Karpas-422 (cell line): ENCODE measurements at regions not wholly inside any gene's neighbourhood (a gene's known extent, or its start where the extent isn't known, plus 50 kb on each side); places are given as distances from the start of the nearest gene placed in this dataset.

Experiments used
- DNase-seq: peaks from one replicate; pipeline ENCODE4 v3.0.0-alpha.2; 2015
- H2AFZ ChIP-seq: fragments of 200-600 bp; sonication (generic); 2 replicates; pipeline ENCODE4 v1.6.1; 2014; ENCODE audit warnings: antibody characterized with exemption, low read length, mixed read lengths
- H3K27ac ChIP-seq: fragments of 200-600 bp; sonication (generic); 2 replicates; pipeline ENCODE4 v1.5.1; 2014; ENCODE audit warnings: mild to moderate bottlenecking, low read length, moderate library complexity
- H3K27me3 ChIP-seq: fragments of 200-600 bp; sonication (generic); 2 replicates; pipeline ENCODE4 v1.6.1; 2014; ENCODE audit warnings: low read length, mixed read lengths
- H3K36me3 ChIP-seq: fragments of 200-600 bp; sonication (generic); 2 replicates; pipeline ENCODE4 v1.6.1; 2014; ENCODE audit warnings: low read length, mixed read lengths; ENCODE audit not compliant: insufficient read depth
- H3K4me1 ChIP-seq: fragments of 200-600 bp; sonication (generic); 2 replicates; pipeline ENCODE4 v1.6.1; 2014; ENCODE audit warnings: mild to moderate bottlenecking, low read length, mixed read lengths
- H3K4me2 ChIP-seq: fragments of 200-600 bp; sonication (generic); 2 replicates; pipeline ENCODE4 v1.6.1; 2014; ENCODE audit warnings: low read length, low read depth, mild to moderate bottlenecking; ENCODE audit not compliant: poor library complexity, severe bottlenecking
- H3K4me3 ChIP-seq: fragments of 200-600 bp; sonication (generic); 2 replicates; pipeline ENCODE4 v1.5.1; 2014; ENCODE audit warnings: mild to moderate bottlenecking, antibody characterized with exemption, low read length, mixed read lengths
- H3K79me2 ChIP-seq: fragments of 200-600 bp; sonication (generic); 2 replicates; pipeline ENCODE4 v1.6.1; 2014; ENCODE audit warnings: mild to moderate bottlenecking, low read length, mixed read lengths
- H3K9ac ChIP-seq: fragments of 200-600 bp; sonication (generic); 2 replicates; pipeline ENCODE4 v1.6.0; 2014; ENCODE audit warnings: low read length
- H3K9me2 ChIP-seq: fragments of 200-600 bp; sonication (generic), shearing (Covaris generic); replicated peaks from 2 replicates; pipeline ENCODE4 v1.6.0; 2014; ENCODE audit warnings: mild to moderate bottlenecking, low read length, moderate library complexity; ENCODE audit not compliant: insufficient read depth
- H3K9me3 ChIP-seq: fragments of 300-700, 200-600 bp; sonication (generic); 2 replicates; pipeline ENCODE4 v1.6.1; 2014; ENCODE audit warnings: low read length, mixed read lengths
- H4K20me1 ChIP-seq: fragments of 200-600 bp; sonication (generic); 2 replicates; pipeline ENCODE4 v1.6.1; 2014; ENCODE audit warnings: mild to moderate bottlenecking, antibody characterized with exemption, low read length, low read depth; ENCODE audit not compliant: insufficient read depth

DNA sequence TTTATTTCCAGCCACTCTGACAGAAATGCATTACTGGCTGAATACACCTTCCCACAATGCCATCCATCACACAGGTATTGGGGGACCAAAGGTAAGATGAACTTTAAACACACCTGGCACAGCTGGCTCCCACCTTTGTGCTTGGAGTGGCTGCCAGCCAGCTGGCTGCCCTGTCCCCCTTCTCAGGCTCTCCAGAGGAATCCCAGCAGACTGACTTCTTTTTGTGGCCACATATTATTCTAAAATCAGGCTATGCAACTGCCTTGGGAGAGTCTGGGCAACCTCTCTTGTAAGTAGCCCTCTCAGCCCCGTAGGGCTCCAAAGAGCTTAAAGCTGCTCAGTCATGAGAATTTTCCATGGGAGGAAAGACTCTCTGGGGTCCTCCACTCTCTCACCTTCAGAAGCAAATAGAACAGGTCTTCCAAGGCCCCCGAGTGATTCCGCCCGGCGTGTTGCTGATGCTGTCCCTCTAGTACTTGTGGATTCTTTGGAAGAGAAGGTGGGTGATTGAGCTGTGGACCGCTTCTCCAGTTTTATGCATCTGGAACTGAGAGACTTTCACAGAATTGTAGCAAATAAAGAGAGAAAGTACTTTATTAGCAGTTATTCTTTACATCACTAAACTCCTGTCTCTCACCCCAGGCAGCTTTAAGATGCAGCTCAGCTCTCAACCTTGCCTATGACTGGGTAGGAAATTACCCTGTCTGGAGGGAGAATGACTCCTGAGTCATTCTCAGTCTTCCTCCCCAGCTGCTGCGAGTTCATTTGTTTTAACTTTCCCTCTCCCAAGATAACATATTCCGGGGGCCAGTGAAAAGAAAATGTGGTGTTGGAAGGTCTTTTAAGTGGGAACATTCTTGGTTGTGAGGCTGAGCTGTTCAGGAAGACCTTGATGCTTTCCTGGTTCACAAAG, 159.4 kb upstream of the PITX1 start:
- Histone ChIP-seq H3K4me1 (peaks cover 41% of the 10 kb centered on the region), H3K79me2 (no peaks in the 10 kb centered on the region), H4K20me1 (no peaks in the 10 kb centered on the region), H3K9me3 (no peaks in the 10 kb centered on the region), H3K4me3 (no peak overlapping the region), H3K36me3 (no peaks in the 10 kb centered on the region), H3K9ac (no peak overlapping the region), H3K4me2 (no peak overlapping the region), H2AFZ (no peak overlapping the region), H3K27me3 (no peaks in the 10 kb centered on the region), H3K27ac (no peak overlapping the region), H3K9me2 (no peaks in the 10 kb centered on the region)
- DNase-seq = no peak

DNA sequence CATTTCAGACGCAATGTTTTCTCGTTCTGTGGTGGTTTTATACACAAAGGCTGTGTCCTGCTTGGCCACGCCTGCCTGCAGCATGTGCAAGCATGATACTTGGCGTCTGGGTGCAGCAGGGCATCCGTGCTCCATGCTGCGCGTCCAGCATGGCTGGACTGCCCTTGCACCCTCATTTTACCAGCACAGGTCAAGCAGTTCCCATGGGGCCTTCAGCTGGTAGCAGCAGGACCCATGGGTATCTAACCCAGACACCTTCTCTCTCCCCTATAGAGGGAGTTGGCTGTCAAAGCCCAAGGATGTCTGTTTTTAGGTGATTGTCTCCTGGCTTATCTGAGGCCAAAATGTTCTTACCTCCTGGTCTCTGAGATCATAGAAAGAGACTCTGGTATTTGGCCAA, 158.3 kb upstream of the PITX1 start:
- Histone ChIP-seq H4K20me1 (no peaks in the 10 kb centered on the region), H3K9ac (no peak overlapping the region), H3K36me3 (no peaks in the 10 kb centered on the region), H3K27me3 (no peaks in the 10 kb centered on the region), H3K9me3 (no peaks in the 10 kb centered on the region), H3K9me2 (no peaks in the 10 kb centered on the region), H3K4me2 (no peak overlapping the region), H3K4me3 (no peak overlapping the region), H3K27ac (no peak overlapping the region), H3K79me2 (no peaks in the 10 kb centered on the region), H2AFZ (no peak overlapping the region), H3K4me1 (peaks cover 52% of the 10 kb centered on the region)
- no peak for DNase-seq

DNA sequence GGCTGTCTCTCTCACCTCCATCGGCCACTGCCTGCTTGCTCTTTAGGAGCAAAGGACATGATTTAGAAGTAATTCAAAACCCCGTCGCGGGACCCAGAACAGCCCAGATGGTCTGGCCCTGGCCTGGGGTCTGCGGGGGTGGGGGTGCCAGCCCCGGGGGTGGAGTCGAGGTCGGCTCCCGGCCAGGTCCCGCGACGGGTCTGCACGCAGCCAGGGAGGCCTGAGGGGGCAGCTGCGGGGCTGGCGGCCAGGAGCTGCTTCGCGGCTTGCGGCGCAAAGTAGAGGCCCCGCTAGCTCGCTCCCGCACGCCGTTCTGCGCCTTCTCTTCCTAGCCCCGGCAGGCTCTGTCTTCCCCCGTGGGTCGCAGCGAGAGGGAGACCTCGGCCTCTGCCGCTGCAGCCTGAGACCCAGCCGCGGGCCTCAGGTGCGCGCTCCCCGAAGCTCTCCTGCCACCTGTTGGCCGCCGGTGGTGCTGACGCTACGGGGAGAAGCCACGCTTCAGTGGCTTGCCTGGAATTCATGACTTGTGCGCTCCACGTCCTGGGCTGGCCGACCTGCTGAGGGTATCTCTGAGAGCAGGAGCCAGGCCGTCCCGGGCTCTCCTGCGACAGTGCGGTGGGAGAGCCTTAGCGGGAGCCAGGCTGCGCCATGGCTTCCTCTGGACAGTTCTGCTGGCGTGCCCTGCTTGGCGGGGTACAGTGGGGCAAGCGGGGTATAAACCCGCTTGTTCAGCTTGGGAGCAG, 157.2 kb upstream of the PITX1 start:
- Histone ChIP-seq H3K9ac (peak overlapping the region; percentile 58), H2AFZ (peak overlapping the region; percentile 63; the same call in 1 of the 2 replicates), H4K20me1 (no peaks in the 10 kb centered on the region), H3K79me2 (0 out of 2 replicates have a peak, but pooled peaks cover 2% of the 10 kb centered on the region), H3K27ac (peak overlapping the region; percentile 95; the same call in 1 of the 2 replicates), H3K36me3 (no peaks in the 10 kb centered on the region), H3K4me3 (peak overlapping the region; percentile 55; the same call in 1 of the 2 replicates), H3K9me2 (no peaks in the 10 kb centered on the region), H3K4me2 (peak overlapping the region; percentile 68), H3K27me3 (no peaks in the 10 kb centered on the region), H3K4me1 (peaks cover 63% of the 10 kb centered on the region), H3K9me3 (no peaks in the 10 kb centered on the region)
- peak; percentile 90 for DNase-seq

DNA sequence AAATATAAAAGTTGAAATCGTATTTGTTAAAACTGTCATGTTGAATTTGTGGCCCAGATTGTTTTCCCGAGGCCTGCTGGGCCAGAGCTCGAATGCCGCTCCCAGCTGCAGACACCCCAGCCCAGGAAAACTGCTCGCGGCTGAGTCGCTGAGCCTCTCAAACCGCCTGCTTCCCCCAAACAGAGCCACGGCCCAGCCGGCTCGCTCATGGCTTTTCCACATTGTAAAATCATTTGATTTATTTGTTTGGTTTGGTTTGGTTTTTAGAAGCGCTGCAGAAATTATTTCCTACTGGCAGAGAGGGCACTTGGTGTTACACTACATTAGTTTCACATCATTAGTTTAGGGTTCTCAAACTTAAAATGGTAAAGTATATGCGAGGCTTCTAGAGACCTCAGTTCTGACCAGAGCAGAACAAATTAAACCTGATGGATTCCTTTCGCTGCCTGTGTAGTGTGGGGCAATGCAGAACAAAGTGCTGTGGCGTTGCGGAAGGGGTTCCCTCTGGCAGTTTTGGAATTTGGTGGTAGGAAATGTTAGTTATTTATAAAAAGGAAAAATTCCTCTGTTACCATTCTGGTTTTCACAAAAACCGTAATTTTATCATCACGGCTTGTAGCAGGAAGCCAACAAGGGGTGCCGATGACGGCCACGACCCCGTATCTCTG, 156.5 kb upstream of the PITX1 start:
- no peaks in the 10 kb centered on the region for H3K9me3 ChIP-seq
- H3K4me3 ChIP-seq = peak overlapping the region; percentile 55; the same call in 1 of the 2 replicates
- peak overlapping the region; percentile 58 for H3K9ac ChIP-seq
- no peaks in the 10 kb centered on the region for H3K36me3 ChIP-seq
- peak overlapping the region; percentile 63; the same call in 1 of the 2 replicates for H2AFZ ChIP-seq
- H3K4me2 ChIP-seq = peak overlapping the region; percentile 68
- no peaks in the 10 kb centered on the region for H3K9me2 ChIP-seq
- H3K4me1 ChIP-seq = peaks cover 70% of the 10 kb centered on the region
- 0 out of 2 replicates have a peak, but pooled peaks cover 2% of the 10 kb centered on the region for H3K79me2 ChIP-seq
- peak overlapping the region; percentile 95; the same call in 1 of the 2 replicates for H3K27ac ChIP-seq
- no peaks in the 10 kb centered on the region for H4K20me1 ChIP-seq
- H3K27me3 ChIP-seq = no peaks in the 10 kb centered on the region
- no peak for DNase-seq

DNA sequence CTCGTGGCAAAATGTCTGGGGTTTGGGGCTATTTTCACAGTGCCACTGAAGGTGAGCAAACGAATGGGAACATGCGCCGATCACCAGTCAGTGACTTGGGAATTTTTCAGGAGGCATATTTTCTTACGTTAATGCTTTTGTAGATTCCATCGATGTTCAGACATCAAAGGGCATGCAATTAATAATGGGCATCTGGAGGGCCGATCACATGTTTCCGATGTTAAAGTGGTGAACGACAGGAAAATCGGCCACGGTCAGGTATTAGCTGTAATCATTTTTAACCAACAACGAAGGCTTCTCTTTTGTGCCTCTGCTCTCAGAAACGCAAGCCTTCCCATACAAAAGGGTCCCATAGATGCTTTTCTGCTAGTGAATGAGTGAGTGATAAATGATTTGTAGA, 155.0 kb upstream of the PITX1 start:
- H3K27ac ChIP-seq = peak overlapping the region; percentile 95
- no peaks in the 10 kb centered on the region for H3K9me2 ChIP-seq
- H3K9me3 ChIP-seq = no peaks in the 10 kb centered on the region
- no peaks in the 10 kb centered on the region for H4K20me1 ChIP-seq
- no peak overlapping the region for H3K9ac ChIP-seq
- H3K4me2 ChIP-seq = peak overlapping the region; percentile 71
- no peaks in the 10 kb centered on the region for H3K36me3 ChIP-seq
- no peak overlapping the region for H2AFZ ChIP-seq
- no peak for DNase-seq
- peaks cover 85% of the 10 kb centered on the region for H3K4me1 ChIP-seq
- 0 out of 2 replicates have a peak, but pooled peaks cover 2% of the 10 kb centered on the region for H3K79me2 ChIP-seq
- no peak overlapping the region for H3K4me3 ChIP-seq
- no peaks in the 10 kb centered on the region for H3K27me3 ChIP-seq

DNA sequence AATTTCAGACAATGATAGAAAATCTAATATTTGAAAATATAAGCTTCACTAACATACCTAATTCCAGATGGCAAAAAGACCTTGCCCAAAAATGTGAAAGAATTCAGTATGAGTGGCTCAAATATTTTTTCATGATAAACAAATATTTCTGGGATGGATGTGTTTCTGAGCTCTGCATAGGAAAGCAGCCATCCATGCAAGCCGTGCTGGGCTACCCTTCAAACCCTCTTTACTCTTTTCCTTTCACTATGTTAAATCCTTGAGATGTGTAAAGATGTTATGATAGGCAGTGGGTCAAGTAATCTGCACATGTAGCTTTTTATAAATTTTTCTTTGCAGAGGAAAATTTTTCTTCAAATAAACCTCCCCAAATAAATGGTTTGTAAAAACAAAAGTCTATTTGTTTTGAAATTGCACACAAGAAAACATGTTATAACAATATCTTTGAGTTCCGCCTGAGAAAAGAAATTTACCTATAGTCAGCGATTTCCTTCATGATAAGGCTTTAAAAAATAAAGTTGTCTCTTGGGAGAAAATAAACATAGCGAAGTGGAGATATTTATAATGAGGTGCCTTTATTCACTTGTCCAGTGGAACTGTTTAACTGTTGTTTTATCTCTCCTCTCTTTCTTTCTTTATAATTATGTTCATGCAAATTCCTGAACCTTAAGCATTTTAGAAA, 154.3 kb upstream of the PITX1 start:
- H3K9ac ChIP-seq = peak overlapping the region; percentile 32
- no peaks in the 10 kb centered on the region for H4K20me1 ChIP-seq
- H2AFZ ChIP-seq = no peak overlapping the region
- no peaks in the 10 kb centered on the region for H3K9me2 ChIP-seq
- no peaks in the 10 kb centered on the region for H3K36me3 ChIP-seq
- H3K9me3 ChIP-seq = no peaks in the 10 kb centered on the region
- DNase-seq = peak; percentile 55
- H3K4me1 ChIP-seq = peaks cover 92% of the 10 kb centered on the region
- 0 out of 2 replicates have a peak, but pooled peaks cover 2% of the 10 kb centered on the region for H3K79me2 ChIP-seq
- H3K27me3 ChIP-seq = no peaks in the 10 kb centered on the region
- peak overlapping the region; percentile 12 for H3K4me3 ChIP-seq
- H3K4me2 ChIP-seq = peak overlapping the region; percentile 71
- peak overlapping the region; percentile 95 for H3K27ac ChIP-seq

DNA sequence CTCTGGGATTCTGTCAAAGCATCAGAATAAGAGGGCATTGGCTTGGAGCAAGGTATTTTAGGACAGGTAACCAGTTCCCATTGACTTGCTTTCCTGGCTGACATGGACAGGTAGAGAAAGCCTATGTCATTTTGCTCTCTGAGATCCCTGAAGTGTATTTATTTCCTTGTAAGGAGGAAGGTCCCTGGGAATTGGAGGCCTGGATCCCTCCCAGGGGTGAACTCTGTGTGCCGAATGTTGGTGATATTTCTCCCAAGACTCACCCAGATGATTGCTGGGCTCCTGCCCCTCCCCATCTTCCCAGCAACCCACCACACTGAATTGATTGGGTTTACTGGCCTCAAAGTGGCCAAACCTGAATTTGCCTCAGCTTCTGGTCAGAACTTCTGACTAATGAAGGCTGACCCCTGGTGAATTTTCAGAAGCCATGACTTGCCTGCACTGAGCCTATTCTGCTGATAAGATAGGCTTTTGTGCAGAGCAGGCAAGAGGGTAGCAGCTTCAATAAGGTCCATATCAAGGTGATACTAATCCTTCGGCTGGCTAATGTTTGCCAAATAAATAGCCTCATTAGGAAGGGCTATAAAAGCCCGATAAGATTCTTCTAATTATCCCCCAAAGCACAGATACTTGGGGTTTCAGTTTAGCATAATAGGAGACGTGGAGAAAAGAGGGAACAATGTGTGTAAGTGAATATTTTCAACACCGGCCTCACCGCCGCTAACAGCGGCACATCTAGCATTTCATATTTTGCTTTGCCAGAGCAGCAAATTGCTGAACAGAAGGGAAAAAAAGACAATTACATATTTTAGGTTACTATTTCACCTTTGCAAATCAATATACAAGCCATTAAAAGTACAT, 152.9 kb upstream of the PITX1 start:
- Histone ChIP-seq H3K27ac (peak overlapping the region; percentile 95), H3K27me3 (no peaks in the 10 kb centered on the region), H2AFZ (no peak overlapping the region), H3K4me3 (0 out of 2 replicates have a peak overlapping the region, but pooled peaks have one; percentile 34), H4K20me1 (no peaks in the 10 kb centered on the region), H3K4me2 (peak overlapping the region; percentile 71), H3K79me2 (0 out of 2 replicates have a peak, but pooled peaks cover 2% of the 10 kb centered on the region), H3K9me2 (no peaks in the 10 kb centered on the region), H3K36me3 (no peaks in the 10 kb centered on the region), H3K4me1 (peaks cover 99% of the 10 kb centered on the region), H3K9me3 (no peaks in the 10 kb centered on the region), H3K9ac (peak overlapping the region; percentile 51)
- peak; percentile 62 for DNase-seq
